GM13976 (cell line): ENCODE measurements at regions not wholly inside any gene's neighbourhood (a gene's known extent, or its start where the extent isn't known, plus 50 kb on each side); places are given as distances from the start of the nearest gene placed in this dataset.

Source experiments
- DNase-seq: peaks from one replicate; pipeline ENCODE4 v3.0.0; 2012; ENCODE audit warnings: low spot score
- in situ Hi-C: fragments of 300-500 bp; cut with MboI; formaldehyde crosslinking; loops from one replicate; pipeline ENCODE4 v1.12.0; 2022; ENCODE audit warnings: low sequenced_read_pairs, mixed read lengths, inconsistent platforms; ENCODE audit not compliant: unreplicated experiment
- TF ChIP-seq, protein P1 (sequence below): IDR thresholded peaks from 2 replicates; pipeline ENCODE4 v1.5.1; 2012; ENCODE audit warnings: borderline replicate concordance, mild to moderate bottlenecking; ENCODE audit not compliant: insufficient read depth; ENCODE audit errors: extremely low read depth, missing control alignments, control extremely low read depth

DNA sequence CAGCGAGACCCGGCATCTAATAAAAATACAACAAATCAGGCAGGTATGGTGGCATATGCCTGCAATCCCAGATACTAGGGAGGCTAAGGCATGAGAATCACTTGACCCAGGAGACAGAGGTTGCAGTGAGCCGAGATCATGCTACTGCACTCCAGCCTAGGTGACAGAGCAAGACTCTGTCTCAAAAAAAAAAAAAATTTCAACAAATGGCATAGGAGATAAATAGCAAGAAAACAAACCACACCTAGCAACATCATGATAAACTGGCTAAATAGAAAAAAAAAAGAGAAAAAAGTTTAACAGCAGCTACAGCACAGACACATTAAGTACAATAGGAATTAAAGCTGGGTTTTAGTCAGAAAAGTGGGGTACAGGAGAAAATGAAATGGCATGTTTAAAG is 1034.6 kb upstream of the LRRN3 start:
- in situ Hi-C loops, result no loop called here
- TF ChIP-seq, protein P1, sequence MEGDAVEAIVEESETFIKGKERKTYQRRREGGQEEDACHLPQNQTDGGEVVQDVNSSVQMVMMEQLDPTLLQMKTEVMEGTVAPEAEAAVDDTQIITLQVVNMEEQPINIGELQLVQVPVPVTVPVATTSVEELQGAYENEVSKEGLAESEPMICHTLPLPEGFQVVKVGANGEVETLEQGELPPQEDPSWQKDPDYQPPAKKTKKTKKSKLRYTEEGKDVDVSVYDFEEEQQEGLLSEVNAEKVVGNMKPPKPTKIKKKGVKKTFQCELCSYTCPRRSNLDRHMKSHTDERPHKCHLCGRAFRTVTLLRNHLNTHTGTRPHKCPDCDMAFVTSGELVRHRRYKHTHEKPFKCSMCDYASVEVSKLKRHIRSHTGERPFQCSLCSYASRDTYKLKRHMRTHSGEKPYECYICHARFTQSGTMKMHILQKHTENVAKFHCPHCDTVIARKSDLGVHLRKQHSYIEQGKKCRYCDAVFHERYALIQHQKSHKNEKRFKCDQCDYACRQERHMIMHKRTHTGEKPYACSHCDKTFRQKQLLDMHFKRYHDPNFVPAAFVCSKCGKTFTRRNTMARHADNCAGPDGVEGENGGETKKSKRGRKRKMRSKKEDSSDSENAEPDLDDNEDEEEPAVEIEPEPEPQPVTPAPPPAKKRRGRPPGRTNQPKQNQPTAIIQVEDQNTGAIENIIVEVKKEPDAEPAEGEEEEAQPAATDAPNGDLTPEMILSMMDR, result no peak
- no peak for DNase-seq

DNA sequence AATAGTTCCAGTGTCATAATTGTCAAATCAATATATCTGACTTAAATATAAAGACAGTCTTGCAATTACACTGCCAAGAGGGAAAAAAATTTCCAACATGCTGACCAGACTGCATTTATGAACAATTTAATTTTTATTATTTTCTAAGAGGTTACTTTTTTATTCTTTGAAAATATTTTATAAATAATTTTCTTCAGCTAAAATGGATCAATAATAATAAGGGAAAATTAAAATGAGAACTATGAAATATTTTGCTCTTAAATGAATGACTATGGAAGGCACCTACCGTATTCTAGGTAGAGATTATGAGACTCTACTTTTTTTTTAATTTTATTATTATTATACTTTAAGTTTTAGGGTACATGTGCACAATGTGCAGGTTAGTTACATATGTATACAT is 1032.5 kb upstream of the LRRN3 start:
- TF ChIP-seq, protein P1, result no peak
- no peak for DNase-seq
- in situ Hi-C loops, result no loop called here

DNA sequence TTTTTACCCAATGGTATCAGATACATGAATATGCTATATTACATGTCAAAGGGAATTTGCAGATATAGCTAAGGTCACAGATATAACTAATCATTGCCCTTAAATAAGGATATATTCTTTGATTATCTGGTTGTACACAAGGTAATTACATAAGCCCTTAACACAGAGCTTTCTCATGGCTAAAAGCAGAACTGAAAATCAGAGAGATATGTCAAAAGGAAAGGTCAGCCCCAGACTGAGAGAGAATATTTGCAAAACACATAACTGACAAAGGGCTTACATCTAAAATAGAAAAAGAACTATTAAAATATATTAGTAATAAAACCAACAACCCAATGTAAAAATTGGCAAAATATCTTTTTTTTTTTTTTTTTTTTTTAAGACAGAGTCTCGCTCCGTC is 1029.5 kb upstream of the LRRN3 start:
- in situ Hi-C loops, result no loop called here
- TF ChIP-seq, protein P1, result no peak
- DNase-seq, result peak; percentile 3

DNA sequence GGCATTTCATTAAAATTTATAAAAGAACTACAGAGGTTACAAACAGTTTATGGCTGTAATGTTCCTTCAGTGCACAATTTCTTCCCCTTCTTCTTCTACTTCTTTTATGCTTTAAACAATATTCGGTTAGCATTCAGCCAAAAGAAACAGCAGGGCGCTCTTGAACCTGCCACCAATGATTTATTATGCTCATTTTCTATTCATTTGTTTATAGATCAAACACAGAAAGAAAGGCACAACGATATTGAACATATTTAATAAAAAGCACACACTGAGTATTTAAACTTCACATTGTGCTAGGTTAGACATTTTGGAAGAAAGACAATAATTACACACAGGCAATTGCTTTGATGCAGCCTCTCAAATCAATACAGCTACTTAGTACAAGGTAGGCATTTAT is 1025.8 kb upstream of the LRRN3 start:
- DNase-seq, result no peak
- TF ChIP-seq, protein P1, result no peak
- in situ Hi-C loops, result no loop called here

DNA sequence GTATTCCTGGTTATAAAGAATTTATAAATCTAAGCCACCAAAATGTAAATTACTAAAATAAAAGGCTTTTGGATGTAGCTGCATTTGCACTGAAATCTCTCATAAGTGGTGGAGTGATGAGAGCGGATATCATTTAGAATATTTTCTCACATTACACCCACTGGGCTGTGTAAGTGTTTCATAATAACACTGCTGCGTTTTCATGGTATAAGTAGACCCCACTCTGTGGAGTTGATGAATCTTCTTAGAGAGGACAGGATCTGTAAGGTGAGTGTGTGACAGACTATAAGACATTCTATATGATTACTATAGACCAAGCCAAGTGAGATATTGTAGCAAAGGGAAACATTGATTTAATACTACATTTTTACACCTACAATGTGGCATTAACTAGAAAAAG is 1024.1 kb upstream of the LRRN3 start:
- in situ Hi-C loops, result no loop called here
- DNase-seq, result no peak
- TF ChIP-seq, protein P1, result no peak

DNA sequence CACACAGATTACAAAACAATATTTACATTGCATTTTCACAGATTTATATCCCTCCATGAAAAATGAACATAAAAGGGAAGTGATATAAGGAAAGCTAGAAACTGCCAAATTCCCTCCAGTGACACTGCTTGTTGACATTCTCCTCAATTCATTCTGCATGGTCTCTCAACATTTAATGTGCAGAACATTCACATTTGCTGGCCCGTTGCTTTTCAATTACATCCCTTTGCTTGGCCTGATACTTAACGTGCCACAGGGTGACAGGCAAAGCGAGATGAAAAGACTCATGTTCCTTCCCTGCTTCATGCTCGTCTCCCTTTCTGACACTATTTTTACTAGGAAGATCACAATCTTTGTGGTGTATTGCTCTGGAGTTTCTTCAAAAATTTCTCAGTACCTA is 1019.7 kb upstream of the LRRN3 start:
- in situ Hi-C loops, result no loop called here
- no peak for DNase-seq
- TF ChIP-seq, protein P1, result no peak

DNA sequence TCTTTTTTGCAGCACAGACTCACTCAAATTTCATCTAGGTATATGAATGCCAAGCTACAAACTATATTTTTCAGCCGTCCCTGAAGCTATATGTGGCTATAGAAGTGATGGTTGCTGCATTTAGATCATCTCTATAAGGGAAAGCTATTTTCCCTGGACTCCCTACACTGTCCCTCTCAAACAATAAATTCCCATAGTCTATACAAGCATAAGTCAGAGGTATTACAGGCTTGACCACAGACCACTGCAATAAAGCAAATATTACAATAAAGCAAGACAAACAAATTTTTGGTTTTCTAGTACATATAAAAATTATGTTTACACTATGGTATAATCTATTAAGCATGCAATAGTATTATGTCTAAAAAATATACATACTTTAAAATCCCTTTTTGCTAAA is 1015.5 kb upstream of the LRRN3 start:
- no peak for DNase-seq
- TF ChIP-seq, protein P1, result no peak
- in situ Hi-C loops, result no loop called here
